Skeletal muscle cell (primary cell): ENCODE measurements at regions not wholly inside any gene's neighbourhood (a gene's known extent, or its start where the extent isn't known, plus 50 kb on each side); places are given as distances from the start of the nearest gene placed in this dataset.
"Not testable (repeated sequence)": the region's sequence is repeated elsewhere in the genome, so short reads cannot be mapped to it uniquely, and the experiment has no call there.

Experiments used
- DNase-seq: peaks from one replicate; pipeline ENCODE4 v3.0.0-alpha.2; 2010; ENCODE audit warnings: low read depth
- H3K4me3 ChIP-seq: 2 replicates; pipeline ENCODE4 v1.5.1; 2011; ENCODE audit warnings: low read depth, mild to moderate bottlenecking, control low read depth, low read length, moderate library complexity

- DNase-seq: no peak
- H3K4me3 ChIP-seq: no peak overlapping the region
Measured at GRCh38 chr14:28630100-28630499, 136.5 kb upstream of the FOXG1 start.

GRCh38 chr14:28635387-28635786 lies 131.2 kb upstream of the FOXG1 start:
- H3K4me3 ChIP-seq: no peak overlapping the region
- DNase-seq: no peak

GRCh38 chr14:28635816-28636215 lies 130.8 kb upstream of the FOXG1 start:
- DNase-seq, H3K4me3 ChIP-seq: not testable (repeated sequence)

- DNase-seq, H3K4me3 ChIP-seq: not testable (repeated sequence)
Measured at GRCh38 chr14:28641189-28641588, 125.4 kb upstream of the FOXG1 start.

GRCh38 chr14:28651148-28651547 lies 115.4 kb upstream of the FOXG1 start:
- H3K4me3 ChIP-seq: no peak overlapping the region
- peak; percentile 53 for DNase-seq

GRCh38 chr14:28652782-28653181 lies 113.8 kb upstream of the FOXG1 start:
- peak; percentile 57 for DNase-seq
- H3K4me3 ChIP-seq: no peak overlapping the region

GRCh38 chr14:28653521-28653920 lies 113.1 kb upstream of the FOXG1 start:
- peak; percentile 39 for DNase-seq
- no peak overlapping the region for H3K4me3 ChIP-seq

- DNase-seq: no peak
- H3K4me3 ChIP-seq: no peak overlapping the region
Measured at GRCh38 chr14:28656704-28657255, 109.8 kb upstream of the FOXG1 start.

GRCh38 chr14:28661171-28661772 lies 105.3 kb upstream of the FOXG1 start:
- peak; percentile 78 for DNase-seq
- no peak overlapping the region for H3K4me3 ChIP-seq

- no peak overlapping the region for H3K4me3 ChIP-seq
Measured at GRCh38 chr14:28666961-28667360, 99.6 kb upstream of the FOXG1 start.

GRCh38 chr14:28671425-28671824 lies 95.2 kb upstream of the FOXG1 start:
- H3K4me3 ChIP-seq: no peak overlapping the region
- peak; percentile 73 for DNase-seq

More at GRCh38 chr14:28666961-28667360, 99.6 kb upstream of the FOXG1 start:
- DNase-seq: no peak

GRCh38 chr14:28673056-28673455 lies 93.5 kb upstream of the FOXG1 start:
- no peak for DNase-seq

GRCh38 chr14:28676479-28676878 lies 90.1 kb upstream of the FOXG1 start:
- DNase-seq: peak; percentile 84
- H3K4me3 ChIP-seq: no peak overlapping the region

More at GRCh38 chr14:28673056-28673455, 93.5 kb upstream of the FOXG1 start:
- no peak overlapping the region for H3K4me3 ChIP-seq

- no peak for DNase-seq
Measured at GRCh38 chr14:28677381-28677780, 89.2 kb upstream of the FOXG1 start.

GRCh38 chr14:28678887-28679286 lies 87.7 kb upstream of the FOXG1 start:
- no peak for DNase-seq
- H3K4me3 ChIP-seq: no peak overlapping the region

More at GRCh38 chr14:28677381-28677780, 89.2 kb upstream of the FOXG1 start:
- no peak overlapping the region for H3K4me3 ChIP-seq

- no peak for DNase-seq
- no peak overlapping the region for H3K4me3 ChIP-seq
Measured at GRCh38 chr14:28681681-28682080, 84.9 kb upstream of the FOXG1 start.

- no peak overlapping the region for H3K4me3 ChIP-seq
- no peak for DNase-seq
Measured at GRCh38 chr14:28690029-28690692, 76.4 kb upstream of the FOXG1 start.

GRCh38 chr14:28695109-28695508 lies 71.5 kb upstream of the FOXG1 start:
- H3K4me3 ChIP-seq: no peak overlapping the region
- no peak for DNase-seq

- no peak for DNase-seq
- H3K4me3 ChIP-seq: no peak overlapping the region
Measured at GRCh38 chr14:28701733-28702132, 64.9 kb upstream of the FOXG1 start.

GRCh38 chr14:28703482-28703881 lies 63.1 kb upstream of the FOXG1 start:
- DNase-seq: no peak
- H3K4me3 ChIP-seq: no peak overlapping the region

- H3K4me3 ChIP-seq: no peak overlapping the region
- no peak for DNase-seq
Measured at GRCh38 chr14:28704153-28704552, 62.4 kb upstream of the FOXG1 start.
